NCI-H2107 treated with DMSO at 0.1 percent for 48 hours (cell line): ENCODE measurements at regions not wholly inside any gene's neighbourhood (a gene's known extent, or its start where the extent isn't known, plus 50 kb on each side); places are given as distances from the start of the nearest gene placed in this dataset.
A peak's percentile ranks its signal among the peaks of the same experiment; 100 is the strongest.
"Not testable (repeated sequence)": the region's sequence is repeated elsewhere in the genome, so short reads cannot be mapped to it uniquely, and the experiment has no call there.

Experiments used
- DNase-seq: peaks from one replicate; lab custom pipeline; 2025; ENCODE audit not compliant: unreplicated experiment; lab: John Stamatoyannopoulos, UW

DNA sequence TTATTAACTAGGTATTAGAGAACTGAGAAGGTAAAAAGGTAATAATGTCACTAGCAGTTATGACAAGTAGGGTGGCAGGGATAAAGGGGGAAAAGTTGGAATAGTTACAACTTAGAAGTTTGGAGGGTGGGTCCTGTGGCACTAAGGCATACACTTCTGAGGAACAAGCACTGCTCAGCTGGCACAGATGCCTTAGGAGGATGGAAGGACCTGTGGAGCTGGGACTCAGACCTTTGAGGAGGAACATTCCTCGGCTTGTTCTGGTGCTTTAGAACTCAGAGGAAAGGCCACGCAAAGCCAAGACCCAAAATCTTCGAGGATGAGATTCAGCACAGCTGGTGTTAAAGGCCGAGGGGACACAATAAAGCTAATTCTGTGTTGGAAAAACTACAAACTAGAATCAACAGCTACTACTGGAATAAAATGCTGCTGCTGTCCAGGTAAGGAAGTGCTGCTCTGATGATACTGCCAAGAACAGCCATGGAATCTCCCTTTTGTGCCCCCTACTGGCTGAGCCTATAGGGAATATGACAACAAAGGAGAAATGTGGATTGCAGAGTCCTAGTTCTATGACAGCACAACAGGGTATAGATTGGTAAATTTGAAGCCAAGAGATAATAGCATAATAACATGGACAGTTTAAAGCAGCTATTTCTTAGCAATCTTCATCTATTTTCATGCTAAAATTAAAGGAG, 126.7 kb downstream of the SLC25A46 start:
- DNase-seq: no peak

DNA sequence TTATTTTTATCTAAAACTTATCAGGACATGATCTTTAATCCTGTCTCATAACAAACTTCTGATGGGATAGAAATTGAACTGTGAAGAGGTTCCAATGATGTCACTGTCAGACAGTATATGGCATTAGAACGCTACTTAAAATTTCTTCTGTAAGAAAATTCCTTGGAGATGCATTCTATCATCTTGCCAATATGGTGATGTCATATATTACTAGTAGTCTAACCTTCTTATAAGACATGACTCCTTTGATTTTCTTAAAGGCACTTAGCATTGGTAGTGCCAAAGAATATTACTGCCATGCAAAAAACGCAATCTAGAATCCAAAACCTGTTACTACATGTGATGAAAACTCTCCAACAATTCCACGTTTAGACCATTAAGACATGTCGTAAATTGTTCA, 131.1 kb downstream of the SLC25A46 start:
- no peak for DNase-seq

DNA sequence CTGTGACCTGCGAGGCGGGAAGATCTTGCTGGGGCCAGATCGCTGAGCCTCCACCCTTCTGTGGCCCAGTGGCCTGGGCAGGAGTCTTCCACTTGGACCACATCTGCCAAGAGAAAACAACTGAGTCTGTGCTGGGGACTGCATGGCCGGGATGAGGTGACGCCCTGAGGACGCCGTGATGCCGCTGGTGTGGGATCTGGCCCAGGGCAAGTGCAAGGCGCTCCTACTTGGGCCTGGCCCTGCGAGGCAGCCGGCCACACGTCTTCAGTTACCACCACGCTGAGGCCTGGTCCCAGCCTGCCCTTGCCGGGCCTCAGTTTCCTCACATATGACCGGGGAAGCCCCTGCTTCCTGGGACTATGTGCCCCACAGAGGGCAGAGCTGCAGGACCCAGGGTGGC, 133.4 kb downstream of the SLC25A46 start:
- DNase-seq: no peak

DNA sequence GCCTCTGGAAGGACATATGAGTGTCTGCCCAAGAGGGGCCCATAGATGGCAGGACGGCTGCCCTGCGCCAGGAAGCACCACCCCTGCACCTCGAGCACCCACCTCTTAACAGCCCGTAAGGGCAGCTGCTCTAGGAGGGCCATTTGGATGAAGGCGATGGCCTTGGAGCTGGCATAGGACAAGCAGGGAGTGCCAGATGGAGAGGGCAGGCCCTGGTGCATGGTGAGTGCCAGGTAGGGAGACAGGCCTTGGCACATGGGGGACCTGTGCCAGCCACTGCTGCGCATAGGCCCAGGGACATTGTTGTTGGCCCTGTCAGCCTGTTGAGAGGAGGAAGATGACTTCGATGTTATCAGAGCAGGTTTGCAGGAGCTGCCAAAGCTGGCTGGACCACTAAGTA, 134.2 kb downstream of the SLC25A46 start:
- DNase-seq: no peak

DNA sequence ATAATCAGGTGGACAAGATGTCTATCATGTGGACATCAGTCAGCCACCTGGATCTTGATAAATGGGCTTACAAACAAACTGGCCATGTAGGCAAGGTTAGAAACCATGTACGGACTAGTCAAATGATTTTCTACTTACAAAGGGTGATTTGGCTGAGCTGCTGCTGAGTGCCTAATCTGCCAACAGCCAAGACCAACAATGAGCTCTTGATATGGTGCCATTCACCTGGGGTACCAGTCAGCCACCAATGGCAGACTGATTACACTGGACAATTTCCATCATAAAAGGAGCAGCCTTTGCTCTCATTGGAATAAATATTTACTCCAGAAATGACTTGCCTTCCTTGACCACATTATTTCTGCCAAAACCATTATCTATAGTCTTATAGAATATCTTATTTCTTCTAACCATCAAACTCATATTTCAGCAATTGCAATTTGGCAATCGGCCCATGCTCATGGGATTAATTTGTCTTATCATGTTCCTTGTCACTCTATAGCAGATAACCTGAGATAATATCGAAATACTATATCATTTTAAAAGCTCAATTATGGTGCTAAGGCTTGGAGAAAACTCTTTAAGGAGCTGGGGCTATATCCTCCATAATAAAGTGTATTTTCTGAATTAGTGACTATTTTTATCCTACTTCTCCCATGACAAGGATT, 135.1 kb downstream of the SLC25A46 start:
- no peak for DNase-seq

DNA sequence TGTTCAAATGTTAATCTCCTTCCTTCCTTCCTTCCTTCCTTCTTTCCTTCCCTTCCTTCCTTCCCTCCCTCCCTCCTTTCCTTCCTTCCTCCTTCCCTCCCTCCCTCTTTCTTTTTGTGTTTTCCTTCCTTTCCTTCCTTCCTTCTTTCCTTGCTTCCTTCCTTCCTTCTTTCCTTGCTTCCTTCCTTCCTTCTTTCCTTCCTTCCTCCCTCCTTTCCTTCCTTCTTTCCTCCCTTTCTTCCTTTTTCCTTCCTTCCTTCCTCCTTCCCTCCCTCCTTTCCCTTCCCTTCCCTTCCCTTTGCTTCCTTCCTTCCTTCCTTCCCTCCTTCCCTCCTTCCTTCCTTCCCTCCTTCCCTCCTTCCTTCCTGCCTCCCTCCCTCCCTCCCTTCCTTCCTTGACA, 136.3 kb downstream of the SLC25A46 start:
- DNase-seq: not testable (repeated sequence)

DNA sequence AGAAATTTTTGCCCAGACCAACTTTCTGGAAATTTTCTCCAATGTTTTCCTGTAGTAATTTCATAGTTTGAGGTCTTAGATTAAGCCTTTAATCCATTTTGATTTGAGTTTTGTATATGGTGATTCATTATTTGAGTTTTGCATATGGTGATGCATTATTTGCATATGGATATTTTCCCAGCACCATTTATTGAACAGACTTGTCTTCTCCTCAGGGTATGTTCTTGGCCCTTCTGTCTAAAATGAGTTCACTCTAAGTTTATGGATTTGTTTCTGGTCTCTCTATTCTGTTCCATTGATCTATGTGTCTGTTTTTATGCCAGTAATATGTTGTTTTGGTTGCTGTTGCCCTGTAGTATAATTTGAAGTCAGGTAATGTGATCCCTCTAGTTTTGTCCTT, 139.3 kb downstream of the SLC25A46 start:
- no peak for DNase-seq

DNA sequence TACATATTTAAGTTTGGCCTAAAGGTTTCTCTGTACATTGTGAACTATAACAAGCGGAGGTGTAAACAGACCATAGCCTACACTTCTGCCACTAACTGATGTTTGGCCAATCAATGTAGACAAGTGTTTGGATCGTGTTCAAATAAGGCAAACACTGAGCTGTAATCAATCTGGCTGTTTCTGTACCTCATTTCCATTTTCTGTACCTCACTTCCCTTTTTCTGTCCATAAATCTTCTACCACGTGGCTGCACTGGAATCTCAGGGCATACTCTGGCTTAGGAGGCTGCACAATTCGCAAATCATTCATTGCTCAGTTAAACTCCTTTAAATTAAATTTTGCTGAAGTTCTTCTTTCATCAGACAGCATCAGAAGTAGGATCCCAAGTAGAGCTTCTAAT, 140.9 kb downstream of the SLC25A46 start:
- no peak for DNase-seq

DNA sequence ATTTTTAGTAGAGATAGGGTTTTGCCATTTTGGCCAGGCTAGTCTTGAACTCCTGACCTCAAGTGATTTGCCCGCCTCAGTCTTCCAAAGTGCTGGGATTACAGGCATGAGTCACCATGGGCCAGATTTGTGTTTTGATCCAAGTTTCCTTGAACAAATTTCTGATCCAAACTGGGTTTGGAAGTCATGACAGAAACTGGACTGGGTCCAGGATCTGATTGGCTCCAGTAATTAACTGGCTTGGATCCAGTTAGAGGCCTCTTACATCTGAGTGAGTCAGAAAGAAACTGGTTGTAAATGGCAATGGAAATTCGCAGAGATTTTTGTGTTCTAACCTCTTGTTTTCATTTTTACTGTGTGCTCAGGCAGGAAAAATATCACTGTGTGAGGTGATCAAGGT, 141.6 kb downstream of the SLC25A46 start:
- DNase-seq: no peak

DNA sequence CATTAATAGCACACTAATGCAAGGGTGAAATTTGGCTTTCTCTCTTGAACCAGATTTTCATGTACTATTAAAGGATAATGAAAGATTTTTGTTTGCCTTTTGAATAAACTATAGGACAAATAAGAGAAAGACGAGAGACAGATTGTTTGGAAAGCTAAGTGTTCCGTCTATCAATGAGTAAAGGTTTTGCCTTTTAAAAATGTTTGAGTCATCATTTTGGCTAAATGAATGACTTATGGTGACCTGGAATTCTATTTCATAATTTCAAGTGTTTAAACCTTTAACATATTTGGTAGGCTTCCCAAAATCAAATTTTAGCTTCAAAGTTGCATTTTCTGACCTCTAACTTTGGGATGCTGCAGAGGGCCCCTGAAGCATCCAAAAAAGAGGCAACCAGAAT, 145.2 kb downstream of the SLC25A46 start:
- DNase-seq: no peak

DNA sequence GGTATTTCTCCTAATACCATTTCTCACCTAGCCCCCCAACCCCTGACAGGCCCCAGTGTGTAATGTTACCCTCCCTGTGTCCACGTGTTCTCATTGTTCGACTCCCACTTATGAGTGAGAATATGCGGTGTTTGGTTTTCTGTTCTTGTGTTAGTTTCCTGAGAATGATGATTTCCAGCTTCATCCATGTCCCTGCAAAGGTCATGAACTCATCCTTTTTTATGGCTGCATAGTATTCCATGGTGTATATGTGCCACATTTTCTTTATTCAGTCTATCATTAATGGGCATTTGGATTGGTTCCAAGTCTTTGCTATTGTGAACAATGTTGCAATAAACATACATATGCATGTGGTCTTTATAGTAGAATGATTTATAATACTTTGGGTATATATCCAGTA, 148.4 kb downstream of the SLC25A46 start:
- DNase-seq: not testable (repeated sequence)

DNA sequence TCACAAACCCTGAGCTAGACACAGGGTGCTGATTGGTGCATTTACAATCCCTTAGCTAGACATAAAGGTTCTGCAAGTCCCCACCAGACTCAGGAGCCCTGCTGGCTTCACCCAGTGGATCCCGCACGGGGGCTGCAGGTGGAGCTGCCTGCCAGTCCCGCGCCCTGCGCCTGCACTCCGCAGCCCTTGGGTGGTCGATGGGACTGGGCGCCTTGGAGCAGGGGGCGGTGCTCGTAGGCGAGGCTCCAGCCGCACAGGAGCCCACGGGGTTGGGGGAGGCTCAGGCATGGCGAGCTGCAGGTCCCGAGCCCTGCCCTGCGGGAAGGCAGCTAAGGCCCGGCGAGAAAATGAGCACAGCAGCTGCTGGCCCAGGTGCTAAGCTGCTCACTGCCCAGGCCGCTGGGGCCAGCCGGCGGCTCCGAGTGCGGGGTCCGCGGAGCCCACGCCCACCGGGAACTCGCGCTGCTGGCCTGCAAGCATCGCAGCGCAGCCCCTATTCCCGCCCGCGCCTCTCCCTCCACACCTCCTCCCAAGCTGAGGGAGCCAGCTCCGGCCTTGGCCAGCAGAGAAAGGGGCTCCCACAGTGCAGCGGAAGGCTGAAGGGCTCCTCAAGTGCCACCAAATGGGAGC, 155.2 kb downstream of the SLC25A46 start:
- DNase-seq: not testable (repeated sequence)

DNA sequence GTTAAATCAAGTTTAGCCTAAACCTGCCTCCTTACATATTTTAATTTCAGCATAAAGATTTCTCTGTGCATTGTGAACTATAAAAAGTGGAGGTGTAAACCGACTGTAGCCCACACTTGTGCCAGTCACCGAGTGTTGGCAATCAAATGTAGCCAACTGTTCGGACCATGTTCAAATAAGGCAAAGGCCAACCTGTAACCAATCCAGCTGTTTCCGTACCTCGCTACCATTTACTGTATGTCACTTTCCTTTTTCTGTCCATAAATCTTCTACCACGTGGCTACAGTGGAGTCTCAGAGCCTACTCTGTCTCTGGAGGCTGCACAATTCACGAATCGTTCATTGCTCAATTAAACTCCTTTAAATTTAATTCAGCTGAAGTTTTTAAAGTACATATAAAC, 156.0 kb downstream of the SLC25A46 start:
- DNase-seq: no peak

DNA sequence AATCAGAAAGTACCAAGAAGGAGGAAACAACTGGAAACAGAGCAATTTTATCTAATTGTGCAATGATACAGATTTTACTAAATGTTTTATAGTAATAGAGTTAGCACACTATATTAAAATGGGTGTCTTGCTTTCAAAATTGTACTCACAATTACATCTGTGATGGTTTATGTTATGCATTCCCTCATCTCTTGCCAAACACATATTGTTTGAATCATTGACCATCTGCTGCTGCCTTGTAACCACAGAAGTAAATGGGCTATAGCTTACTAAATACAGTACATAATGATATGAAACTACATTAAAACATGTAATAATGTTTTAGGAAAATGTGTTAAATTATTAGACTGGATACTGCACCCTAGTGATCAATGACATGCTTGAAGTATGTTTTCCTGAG, 158.1 kb downstream of the SLC25A46 start:
- peak; percentile 35 for DNase-seq

DNA sequence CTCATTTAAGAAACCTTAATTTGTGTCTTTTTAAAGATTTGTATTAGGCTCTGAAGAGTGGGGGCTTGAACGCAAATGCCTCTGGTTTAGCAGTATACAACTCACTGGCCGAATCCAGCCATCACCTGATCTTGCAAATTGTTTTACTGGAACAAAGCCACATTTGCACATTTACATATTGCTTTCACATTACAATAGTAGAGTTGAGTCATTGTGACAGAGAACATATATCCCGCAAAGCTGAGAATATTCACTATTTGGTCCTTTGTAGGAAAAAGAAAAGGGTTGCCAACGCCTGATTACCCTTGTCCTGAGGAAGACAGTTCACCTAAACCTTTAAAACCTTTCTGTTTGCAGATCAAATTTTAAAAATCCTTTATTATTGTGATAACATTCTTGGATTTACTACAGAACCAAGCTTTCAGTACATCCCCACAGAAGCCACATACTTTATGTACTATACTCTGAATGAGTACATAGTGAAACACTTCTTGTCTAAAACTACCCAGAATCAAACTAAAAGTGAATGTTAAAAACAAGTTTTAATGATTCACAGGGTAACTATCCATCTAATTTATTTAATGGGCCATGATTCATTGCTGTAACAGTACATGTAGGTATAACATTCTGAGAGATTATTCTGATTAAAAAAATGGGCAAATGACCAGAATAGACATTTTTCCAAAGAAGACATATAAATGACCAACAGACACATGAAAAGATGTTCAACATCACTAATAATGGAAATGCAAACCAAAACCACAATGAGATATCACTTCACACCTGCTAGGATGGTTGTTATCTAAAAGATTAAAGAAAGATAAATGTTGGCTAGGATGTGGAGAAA, 161.0 kb downstream of the SLC25A46 start:
- DNase-seq: no peak

DNA sequence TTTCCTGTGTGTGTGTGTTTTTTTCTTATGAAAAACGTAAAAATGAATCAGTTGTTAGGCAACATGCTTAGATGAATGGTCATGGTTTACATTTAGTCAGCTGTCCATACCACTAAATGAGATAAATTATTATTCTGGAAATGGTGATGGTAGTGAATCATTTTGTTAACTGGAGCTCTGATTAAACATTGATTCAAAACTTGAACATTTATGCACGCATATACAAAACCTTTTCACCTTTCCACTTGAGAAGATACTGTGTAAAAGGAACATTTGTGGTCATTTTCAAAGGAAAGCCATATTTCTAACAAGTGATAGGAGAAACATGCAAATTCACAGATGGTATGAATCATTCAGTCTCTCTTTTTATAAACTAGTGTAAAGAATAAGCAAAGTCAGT, 162.0 kb downstream of the SLC25A46 start:
- no peak for DNase-seq

DNA sequence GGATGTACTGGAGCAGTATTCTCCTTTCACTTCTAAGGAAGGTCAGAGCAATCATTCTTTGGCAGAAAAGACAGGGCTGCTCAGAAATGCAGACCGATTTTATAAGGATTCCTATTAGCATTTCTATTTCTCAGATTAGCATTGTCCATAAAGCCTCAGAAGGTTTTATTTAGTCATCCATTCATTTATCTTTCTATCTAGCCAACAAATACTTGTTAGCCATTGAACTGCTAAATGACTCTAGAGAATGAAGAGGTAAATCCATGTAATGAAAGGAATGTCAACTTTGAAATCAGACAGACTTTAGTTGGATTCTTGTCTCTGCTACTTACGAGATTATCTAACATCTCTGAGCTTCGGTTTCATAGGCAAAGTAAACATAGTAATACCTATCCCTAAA, 165.2 kb downstream of the SLC25A46 start:
- no peak for DNase-seq

DNA sequence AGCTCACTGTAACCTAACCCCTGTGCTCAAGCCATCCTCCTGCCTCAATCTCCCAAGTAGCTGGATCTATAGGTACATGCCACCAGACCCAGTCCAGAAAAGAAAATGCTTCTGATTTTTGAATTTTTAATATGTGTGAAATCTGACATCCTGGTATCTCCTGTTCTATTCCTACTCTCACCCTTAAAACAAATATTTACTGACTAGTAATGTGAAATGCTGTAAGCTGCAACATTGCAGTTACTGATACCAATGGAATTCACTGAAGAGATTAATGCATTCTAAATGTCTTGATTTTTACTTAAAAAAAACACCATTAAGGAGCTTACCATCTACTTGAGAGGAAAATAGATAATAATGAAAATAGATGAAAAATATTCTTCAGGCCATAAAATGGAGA, 162.7 kb upstream of the TSLP start:
- DNase-seq: no peak

DNA sequence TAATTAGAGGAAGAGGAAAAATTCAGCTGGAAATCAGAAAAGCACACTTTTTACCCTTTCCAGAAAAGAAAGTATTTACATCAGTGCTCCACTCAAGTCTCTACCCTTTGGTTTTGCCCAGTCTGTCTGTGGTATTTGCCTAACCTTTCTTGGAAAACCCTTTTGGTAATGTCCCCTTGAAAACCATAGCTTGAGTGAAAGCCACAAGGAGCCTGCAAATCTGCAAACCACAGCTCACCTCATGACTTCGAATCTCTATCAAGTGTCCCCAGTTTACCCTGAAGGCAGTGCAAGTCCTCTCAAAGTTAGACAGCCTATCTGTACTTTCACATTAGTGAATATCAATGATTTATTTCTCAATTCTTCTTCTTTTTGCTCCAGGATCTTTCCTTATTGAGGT, 162.1 kb upstream of the TSLP start:
- DNase-seq: no peak

DNA sequence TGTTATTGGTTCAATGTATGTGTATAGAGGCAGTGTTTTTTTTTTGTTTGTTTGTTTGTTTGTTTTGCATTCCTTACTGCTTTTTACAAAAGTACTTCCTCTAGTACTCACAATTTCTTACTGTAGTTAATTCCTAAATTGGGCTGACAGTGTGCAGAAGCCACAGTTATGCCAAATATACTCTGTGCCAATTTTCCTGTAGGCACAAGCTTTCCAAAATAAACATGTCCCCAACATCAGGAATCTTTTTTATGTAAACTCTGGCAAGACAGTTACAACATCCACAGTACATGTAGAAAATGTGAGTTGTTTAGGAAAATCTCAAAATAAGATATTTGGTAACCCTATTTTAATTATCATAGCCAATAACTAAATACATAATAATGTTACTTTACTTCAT, 161.6 kb upstream of the TSLP start:
- no peak for DNase-seq

DNA sequence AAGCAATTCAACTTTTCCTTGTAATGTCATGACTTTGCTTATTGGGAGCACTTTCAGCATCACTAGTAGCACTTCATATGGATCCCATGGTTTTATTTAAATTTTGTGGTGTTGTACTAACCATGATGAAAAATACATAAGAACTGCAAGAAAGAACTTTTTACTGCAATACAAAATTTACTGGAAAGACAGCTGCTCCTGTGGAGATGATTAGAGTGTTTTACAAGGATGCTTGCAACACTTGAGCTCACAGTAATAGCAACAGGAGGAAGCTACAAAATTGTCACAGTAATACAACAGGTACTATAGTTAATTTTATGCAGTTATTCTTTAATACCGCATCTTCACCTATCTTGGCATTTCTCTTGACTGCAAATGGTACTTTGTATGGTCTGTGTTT, 158.3 kb upstream of the TSLP start:
- DNase-seq: no peak
